ENCODE measurements at regions not wholly inside any gene's neighbourhood (a gene's known extent, or its start where the extent isn't known, plus 50 kb on each side); places are given as distances from the start of the nearest gene placed in this dataset.
"Not testable (repeated sequence)": the region's sequence is repeated elsewhere in the genome, so short reads cannot be mapped to it uniquely, and the experiment has no call there.

DNA sequence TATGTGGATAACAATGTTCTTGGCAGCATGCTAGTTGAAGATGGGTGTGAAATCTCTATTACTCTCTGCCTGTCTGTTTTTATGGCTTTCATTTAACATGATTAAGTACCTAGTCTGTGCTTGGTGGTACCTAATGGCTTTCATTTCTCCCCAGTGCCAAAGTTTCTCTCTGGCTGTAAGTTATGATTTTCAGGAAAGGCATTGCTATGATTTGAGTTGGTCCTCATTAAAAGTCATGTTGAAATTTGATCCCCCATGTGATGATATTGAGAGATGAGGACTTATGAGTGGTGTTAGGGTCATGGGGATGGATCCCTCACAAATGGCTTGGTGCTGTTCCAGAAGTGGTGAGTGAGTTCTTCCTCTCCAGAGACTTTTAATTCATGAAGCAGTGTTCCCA is 162.4 kb upstream of the IL15 start:
- TF ChIP-seq, protein P1, sequence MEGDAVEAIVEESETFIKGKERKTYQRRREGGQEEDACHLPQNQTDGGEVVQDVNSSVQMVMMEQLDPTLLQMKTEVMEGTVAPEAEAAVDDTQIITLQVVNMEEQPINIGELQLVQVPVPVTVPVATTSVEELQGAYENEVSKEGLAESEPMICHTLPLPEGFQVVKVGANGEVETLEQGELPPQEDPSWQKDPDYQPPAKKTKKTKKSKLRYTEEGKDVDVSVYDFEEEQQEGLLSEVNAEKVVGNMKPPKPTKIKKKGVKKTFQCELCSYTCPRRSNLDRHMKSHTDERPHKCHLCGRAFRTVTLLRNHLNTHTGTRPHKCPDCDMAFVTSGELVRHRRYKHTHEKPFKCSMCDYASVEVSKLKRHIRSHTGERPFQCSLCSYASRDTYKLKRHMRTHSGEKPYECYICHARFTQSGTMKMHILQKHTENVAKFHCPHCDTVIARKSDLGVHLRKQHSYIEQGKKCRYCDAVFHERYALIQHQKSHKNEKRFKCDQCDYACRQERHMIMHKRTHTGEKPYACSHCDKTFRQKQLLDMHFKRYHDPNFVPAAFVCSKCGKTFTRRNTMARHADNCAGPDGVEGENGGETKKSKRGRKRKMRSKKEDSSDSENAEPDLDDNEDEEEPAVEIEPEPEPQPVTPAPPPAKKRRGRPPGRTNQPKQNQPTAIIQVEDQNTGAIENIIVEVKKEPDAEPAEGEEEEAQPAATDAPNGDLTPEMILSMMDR (IDR thresholded peaks at IDR 0.05; ENCODE audit: low read depth, low read length, missing control alignments), result no peak
- no peak overlapping the region for H3K4me3 ChIP-seq (ENCODE audit: low read depth, low read length)
- no peak for DNase-seq (ENCODE audit: low read depth)

DNA sequence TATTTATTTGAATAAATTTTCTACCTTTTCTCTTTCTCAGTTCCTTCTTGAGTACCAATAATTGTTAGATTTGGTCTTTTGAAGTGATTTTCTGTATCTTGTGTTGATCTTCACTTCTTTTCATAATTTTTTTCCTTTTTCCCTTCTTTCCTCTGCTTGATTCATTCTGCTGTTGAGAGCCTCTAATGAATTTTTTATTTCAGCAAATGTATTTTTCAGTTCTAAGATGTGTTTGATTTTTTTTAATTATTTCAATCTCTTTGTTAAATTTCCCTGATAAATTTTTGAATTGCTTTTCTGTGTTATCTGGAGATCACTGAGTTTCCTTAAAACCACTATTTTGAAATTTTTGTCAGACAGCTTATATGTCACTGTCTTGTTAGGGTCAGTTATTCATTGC is 155.4 kb upstream of the IL15 start:
- H3K4me3 ChIP-seq (ENCODE audit: low read depth, low read length), result no peak overlapping the region
- TF ChIP-seq, protein P1 (IDR thresholded peaks at IDR 0.05; ENCODE audit: low read depth, low read length, missing control alignments), result no peak
- DNase-seq (ENCODE audit: low read depth), result no peak

DNA sequence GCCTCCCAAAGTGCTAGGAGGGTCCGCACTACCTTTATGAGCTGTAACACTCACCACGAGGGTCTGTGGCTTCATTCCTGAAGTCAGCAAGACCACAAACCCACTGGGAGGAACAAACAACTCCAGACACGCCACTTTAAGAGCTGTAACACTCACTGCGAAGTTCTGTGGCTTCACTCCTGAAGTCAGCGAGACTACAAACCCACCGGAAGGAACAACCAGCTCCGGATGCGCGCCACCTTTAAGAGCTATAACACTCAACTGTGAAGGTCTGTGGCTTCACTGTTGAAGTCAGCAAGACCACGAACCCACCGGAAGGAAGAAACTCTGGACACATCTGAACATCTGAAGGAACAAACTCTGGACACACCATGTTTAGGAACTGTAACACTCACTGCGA is 152.1 kb upstream of the IL15 start:
- not testable (repeated sequence) for DNase-seq (ENCODE audit: low read depth); H3K4me3 ChIP-seq (ENCODE audit: low read depth, low read length)

DNA sequence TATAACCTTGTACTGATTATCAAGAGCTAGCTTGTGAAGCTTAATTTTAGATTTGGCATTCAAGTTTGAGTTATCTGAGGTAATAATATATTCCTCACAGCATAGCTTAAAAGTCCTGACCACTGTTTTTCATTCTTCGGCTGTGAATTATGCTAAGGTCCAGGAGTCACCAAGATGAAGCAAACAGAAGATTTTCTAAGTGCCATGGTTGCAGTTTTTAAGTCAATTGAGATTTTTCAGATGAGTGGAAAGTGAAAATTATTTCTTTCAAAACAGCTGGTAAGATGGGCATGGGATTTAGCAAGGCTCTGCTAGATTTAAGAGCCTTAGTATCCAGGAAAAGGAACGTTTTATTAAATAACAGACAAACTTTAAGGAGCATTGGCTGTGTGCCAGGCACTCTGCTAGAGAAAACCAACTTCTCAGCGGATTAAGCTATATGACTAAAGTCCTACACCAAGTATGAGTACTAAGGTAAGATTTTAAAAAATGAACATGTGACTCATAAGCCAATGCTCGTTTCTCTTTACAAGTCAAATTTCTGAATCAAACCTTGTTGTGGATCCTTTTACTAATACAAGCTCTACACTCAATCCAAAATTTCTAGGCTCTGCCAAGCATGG is 149.9 kb upstream of the IL15 start:
- DNase-seq (ENCODE audit: low read depth), result no peak
- TF ChIP-seq, protein P1 (IDR thresholded peaks at IDR 0.05; ENCODE audit: low read depth, low read length, missing control alignments), result no peak
- no peak overlapping the region for H3K4me3 ChIP-seq (ENCODE audit: low read depth, low read length)

DNA sequence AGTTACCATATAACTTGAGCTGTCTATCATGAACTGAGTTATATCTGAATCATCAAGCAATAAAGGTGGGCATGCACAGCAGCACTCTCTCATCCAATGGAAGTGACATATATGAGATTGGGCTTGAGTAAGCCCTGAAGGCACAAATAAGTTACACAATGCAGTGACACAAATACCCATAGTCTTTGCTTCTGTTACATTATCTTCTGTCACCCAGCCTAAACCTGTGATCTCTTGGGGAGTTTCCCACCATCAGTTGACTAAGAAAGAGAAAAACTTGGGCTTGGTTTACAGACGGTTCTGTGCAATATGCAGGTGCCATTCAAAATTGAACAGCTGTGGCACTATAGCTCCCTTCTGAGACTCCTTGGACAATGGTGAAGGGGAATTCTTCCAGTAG is 138.8 kb upstream of the IL15 start:
- no peak overlapping the region for H3K4me3 ChIP-seq (ENCODE audit: low read depth, low read length)
- TF ChIP-seq, protein P1 (IDR thresholded peaks at IDR 0.05; ENCODE audit: low read depth, low read length, missing control alignments), result no peak
- peak; percentile 18 for DNase-seq (ENCODE audit: low read depth)

DNA sequence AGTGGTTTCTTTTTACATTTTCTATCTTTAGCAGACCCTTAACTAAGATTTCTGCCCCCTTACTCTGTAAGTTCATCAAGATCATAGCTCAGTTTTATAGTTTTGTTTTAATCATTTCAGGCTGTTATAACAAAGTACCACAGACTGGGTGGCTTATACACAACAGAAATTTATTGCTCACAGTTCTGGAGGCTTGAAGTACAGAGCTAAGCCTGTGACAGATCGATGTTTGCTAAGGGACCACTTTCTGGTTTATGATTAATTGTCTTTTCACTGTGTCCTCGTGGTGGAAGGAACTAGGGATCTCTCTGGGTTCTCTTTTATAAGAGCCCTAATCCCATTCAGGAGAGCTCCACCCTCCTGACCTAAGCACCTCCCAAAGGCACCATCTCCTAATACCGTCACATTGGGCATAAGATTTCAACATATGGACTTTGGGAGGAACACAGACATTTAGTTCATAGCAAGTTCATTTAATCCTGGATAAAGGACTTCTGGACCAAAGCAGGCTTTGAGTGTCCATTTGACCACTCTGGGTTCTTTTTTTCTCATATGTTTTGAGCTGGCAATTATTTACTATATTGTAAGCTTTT is 137.0 kb upstream of the IL15 start:
- TF ChIP-seq, protein P1 (IDR thresholded peaks at IDR 0.05; ENCODE audit: low read depth, low read length, missing control alignments), result no peak
- DNase-seq (ENCODE audit: low read depth), result no peak
- H3K4me3 ChIP-seq (ENCODE audit: low read depth, low read length), result no peak overlapping the region

DNA sequence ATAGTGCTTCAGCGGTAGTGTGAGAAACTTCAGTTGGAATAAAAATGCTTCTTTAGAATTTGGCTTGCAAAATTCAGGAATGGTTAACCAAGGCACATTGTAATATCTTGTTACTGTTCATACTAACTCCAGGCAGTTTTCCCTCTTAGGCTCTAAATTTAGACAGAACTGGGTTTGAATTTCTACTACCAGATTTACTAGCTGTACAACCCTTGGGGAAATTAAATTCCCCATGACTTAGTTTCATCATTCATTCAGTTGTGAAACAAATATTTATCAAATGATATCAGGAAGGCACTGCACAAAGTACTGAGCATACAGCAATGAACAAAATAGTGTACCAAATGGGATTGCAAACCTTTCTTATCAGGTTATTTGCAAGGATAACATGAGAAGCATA is 135.0 kb upstream of the IL15 start:
- no peak overlapping the region for H3K4me3 ChIP-seq (ENCODE audit: low read depth, low read length)
- no peak for DNase-seq (ENCODE audit: low read depth)
- TF ChIP-seq, protein P1 (IDR thresholded peaks at IDR 0.05; ENCODE audit: low read depth, low read length, missing control alignments), result no peak
